Ishikawa (cell line): ENCODE measurements at regions not wholly inside any gene's neighbourhood (a gene's known extent, or its start where the extent isn't known, plus 50 kb on each side); places are given as distances from the start of the nearest gene placed in this dataset.

Experiments
- FOXM1 ChIP-seq: IDR thresholded peaks from 2 replicates; pipeline ENCODE4 v1.6.1; 2012; ENCODE audit warnings: low read depth, borderline replicate concordance
- REST ChIP-seq: IDR thresholded peaks from 2 replicates; pipeline ENCODE4 v1.6.1; 2012; ENCODE audit warnings: low read depth, mild to moderate bottlenecking
- YY1 ChIP-seq: IDR thresholded peaks from 2 replicates; pipeline ENCODE4 v1.6.1; 2012; ENCODE audit warnings: low read depth

DNA sequence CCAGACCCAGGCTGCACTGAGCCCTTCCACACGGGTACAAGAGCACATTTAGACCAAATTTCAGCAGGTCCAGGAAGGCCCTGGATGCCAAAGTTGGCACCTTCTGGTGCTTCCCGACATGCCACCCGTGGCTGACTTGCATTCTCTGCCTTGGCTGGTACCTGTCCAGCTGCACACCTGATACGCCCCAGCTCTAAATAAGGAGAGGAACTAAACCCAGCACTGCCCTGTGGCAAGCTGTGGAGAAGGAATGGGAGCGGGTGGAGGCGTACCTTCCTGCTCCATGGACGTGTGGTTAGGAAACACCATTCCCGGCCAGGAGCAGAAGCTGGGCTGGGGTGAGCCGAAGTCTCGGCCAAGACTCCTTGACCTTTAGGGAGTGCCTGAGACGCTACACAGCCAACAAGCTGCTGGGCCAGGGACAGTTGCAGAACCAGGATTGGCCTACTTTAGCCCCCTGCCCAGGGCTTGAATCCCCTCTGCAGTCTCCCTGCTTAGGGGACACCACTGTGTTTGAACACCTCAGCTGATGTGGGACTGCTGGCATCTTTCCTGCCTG, 86.5 kb upstream of the TAF1B start:
- TF ChIP-seq YY1 (no peak), FOXM1 (no peak), REST (no peak)
